K562 (cell line): ENCODE measurements at regions not wholly inside any gene's neighbourhood (a gene's known extent, or its start where the extent isn't known, plus 50 kb on each side); places are given as distances from the start of the nearest gene placed in this dataset.
"Not testable (repeated sequence)": the region's sequence is repeated elsewhere in the genome, so short reads cannot be mapped to it uniquely, and the experiment has no call there.

Experiments
- ATAC-seq: fragments of 200-7000 bp; cut with Tn5 transposase; 3 replicates; pipeline ENCODE4 v1.9.1; 2020; ENCODE audit warnings: moderate library complexity
- BruUV-seq: library from RNA; stranded (reverse); fragments of 400-500 nt; replicated peaks from 2 replicates; lab custom pipeline; 2021; lab: Mats Ljungman, UMichigan
- CTCF ChIA-PET: fragments of 300-600 bp; formaldehyde crosslinking; extraction: SDS; loops from one replicate; lab custom pipeline; 2021; ENCODE audit warnings: low intra/inter-chr PET ratio; lab: Yijun Ruan, JAX
- POLR2A ChIA-PET: fragments of 300-600, 350-650 bp; sonication (Branson Sonifier 250); formaldehyde crosslinking; extraction: SDS; loops from one replicate; lab custom pipeline; 2021; ENCODE audit warnings: antibody characterized with exemption, inconsistent platforms; lab: Yijun Ruan, JAX
- DNase-seq, 4 experiments: peaks; one replicate each; pipeline versions ENCODE4 v3.0.0 to v3.0.0-alpha.2; 2011 to 2018; ENCODE audit warnings: low spot score in 3 of 4, mixed read lengths in 3 of 4; ENCODE audit errors: extremely low read depth in 1 of 4
- FAIRE-seq: peaks from 2 replicates; lab custom pipeline; 2011; peaks lifted over from hg19 to GRCh38; lab: Jason Lieb, UNC
- H2AFZ ChIP-seq: 2 replicates; pipeline ENCODE4 v1.6.0; 2011; ENCODE audit warnings: low read depth, low read length, control low read depth, inconsistent platforms
- H3K27ac ChIP-seq: fragments of 200-600 bp; 3 replicates; pipeline ENCODE4 v1.8.0; 2011; ENCODE audit warnings: low read depth, mild to moderate bottlenecking, control low read depth, inconsistent platforms, low read length, moderate library complexity, mixed read lengths; ENCODE audit errors: extremely low read depth
- H3K27me3 ChIP-seq, 2 experiments: fragments of 300-600 bp in 1 of 2; 2 replicates in 1 of 2; 3 replicates in 1 of 2; pipeline versions ENCODE4 v1.6.0 to v1.8.0; 2011; ENCODE audit warnings: inconsistent platforms in 2 of 2, low read length in 2 of 2, mild to moderate bottlenecking in 1 of 2, mixed read lengths in 1 of 2, moderate library complexity in 1 of 2; ENCODE audit not compliant: control insufficient read depth in 2 of 2, insufficient read depth in 2 of 2
- H3K36me3 ChIP-seq: fragments of 300-600 bp; 3 replicates; pipeline ENCODE4 v1.8.0; 2011; ENCODE audit warnings: mild to moderate bottlenecking, low read length, inconsistent platforms; ENCODE audit not compliant: control insufficient read depth, insufficient read depth
- H3K4me1 ChIP-seq, 2 experiments: fragments of 200-600 bp in 1 of 2; replicated peaks in 1 of 2; 2 replicates in 1 of 2; 3 replicates in 1 of 2; pipeline versions ENCODE4 v1.5.1 to v1.8.0; 2011; ENCODE audit warnings: inconsistent platforms in 2 of 2, low read length in 2 of 2, mild to moderate bottlenecking in 1 of 2, mixed read lengths in 1 of 2, moderate library complexity in 1 of 2; ENCODE audit not compliant: control insufficient read depth in 2 of 2, insufficient read depth in 2 of 2
- H3K4me2 ChIP-seq: 2 replicates; pipeline ENCODE4 v1.6.1; 2011; ENCODE audit warnings: low read length, control low read depth, inconsistent platforms, mixed read lengths; ENCODE audit not compliant: insufficient read depth
- H3K4me3 ChIP-seq: fragments of 200-600 bp; sonication (generic), shearing (Covaris generic); 2 replicates; pipeline ENCODE4 v1.5.1; 2016; ENCODE audit warnings: control low read depth, inconsistent platforms
- H3K79me2 ChIP-seq: fragments of 200-600 bp; 3 replicates; pipeline ENCODE4 v1.8.0; 2011; ENCODE audit warnings: low read length, inconsistent platforms; ENCODE audit not compliant: control insufficient read depth, insufficient read depth
- H3K9ac ChIP-seq, 2 experiments: 2 replicates each; pipeline versions ENCODE4 v1.6.0 to v1.6.1; 2011; ENCODE audit warnings: low read depth in 2 of 2, low read length in 2 of 2, control low read depth in 1 of 2, inconsistent platforms in 1 of 2, mild to moderate bottlenecking in 1 of 2, mixed read lengths in 1 of 2; ENCODE audit not compliant: insufficient read depth in 1 of 2
- H3K9me1 ChIP-seq: one replicate; pipeline ENCODE4 v1.6.0; 2011; ENCODE audit warnings: inconsistent platforms, mild to moderate bottlenecking, low read length, moderate library complexity; ENCODE audit not compliant: control insufficient read depth, insufficient read depth
- H3K9me3 ChIP-seq: replicated peaks from 2 replicates; pipeline ENCODE4 v1.5.1; 2011; ENCODE audit warnings: low read depth, low read length, inconsistent platforms; ENCODE audit not compliant: control insufficient read depth, insufficient read depth
- H4K20me1 ChIP-seq: replicated peaks from 2 replicates; pipeline ENCODE4 v1.6.1; 2011; ENCODE audit warnings: low read length, inconsistent platforms, mixed read lengths; ENCODE audit not compliant: control insufficient read depth, insufficient read depth
- NFIC ChIP-seq: fragments of 450-650 bp; IDR thresholded peaks from 2 replicates; pipeline ENCODE4 v1.6.1; 2017; ENCODE audit warnings: mild to moderate bottlenecking, inconsistent platforms
- WGBS: fragments of 100-300 bp; shearing (Covaris generic); methylation state at CpG from one replicate; pipeline ENCODE4 v1.1.6; 2016; ENCODE audit warnings: low coverage, mixed read lengths; ENCODE audit not compliant: insufficient coverage; ENCODE audit errors: missing lambda C conversion rate; 5-methylcytosine and 5-hydroxymethylcytosine counted together
- in situ Hi-C: fragments of 300-500 bp; cut with MboI; formaldehyde crosslinking; loops from 4 replicates; pipeline ENCODE4 v1.15.0; 2018; ENCODE audit warnings: inconsistent platforms, mixed read lengths
- intact Hi-C: fragments of 100-400 bp; cut with micrococcal nuclease; formaldehyde crosslinking; loops from 2 replicates; pipeline ENCODE4 v1.14.2; 2022

DNA sequence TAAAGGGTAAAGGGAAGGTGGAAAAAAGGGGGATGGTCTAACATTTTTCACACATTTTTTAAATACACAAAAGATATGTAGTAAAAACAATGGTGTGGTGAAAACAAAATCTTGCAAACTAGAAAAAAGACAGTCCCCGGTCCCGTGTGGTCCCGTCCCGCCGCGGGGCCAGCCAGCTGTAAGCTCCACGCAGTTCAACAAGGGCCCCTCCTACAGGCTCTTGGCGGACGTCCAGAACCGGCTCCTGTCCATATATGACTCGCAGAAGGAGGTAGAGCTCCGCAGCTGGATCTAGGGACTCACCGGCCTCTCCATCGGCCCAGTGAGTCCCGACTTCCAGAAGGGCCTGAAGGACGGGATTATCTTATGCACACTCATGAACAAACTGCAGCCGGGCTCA lies 455.1 kb downstream of the TUBA3C start:
- H3K27me3 ChIP-seq, H3K9me3 ChIP-seq, in situ Hi-C loops, ATAC-seq, H3K27ac ChIP-seq, H3K4me3 ChIP-seq, H3K9ac ChIP-seq, POLR2A ChIA-PET, H3K36me3 ChIP-seq, H3K4me2 ChIP-seq, H3K9me1 ChIP-seq, H3K4me1 ChIP-seq, H4K20me1 ChIP-seq, FAIRE-seq, intact Hi-C loops, H2AFZ ChIP-seq, H3K79me2 ChIP-seq, CTCF ChIA-PET, BruUV-seq: not testable (repeated sequence)
- peak in 1 of 4 experiments; percentile 4 for DNase-seq
- WGBS: 3% methylated on average over 10 of the region's 17 CpGs
- TF ChIP-seq NFIC: peak; percentile 62

DNA sequence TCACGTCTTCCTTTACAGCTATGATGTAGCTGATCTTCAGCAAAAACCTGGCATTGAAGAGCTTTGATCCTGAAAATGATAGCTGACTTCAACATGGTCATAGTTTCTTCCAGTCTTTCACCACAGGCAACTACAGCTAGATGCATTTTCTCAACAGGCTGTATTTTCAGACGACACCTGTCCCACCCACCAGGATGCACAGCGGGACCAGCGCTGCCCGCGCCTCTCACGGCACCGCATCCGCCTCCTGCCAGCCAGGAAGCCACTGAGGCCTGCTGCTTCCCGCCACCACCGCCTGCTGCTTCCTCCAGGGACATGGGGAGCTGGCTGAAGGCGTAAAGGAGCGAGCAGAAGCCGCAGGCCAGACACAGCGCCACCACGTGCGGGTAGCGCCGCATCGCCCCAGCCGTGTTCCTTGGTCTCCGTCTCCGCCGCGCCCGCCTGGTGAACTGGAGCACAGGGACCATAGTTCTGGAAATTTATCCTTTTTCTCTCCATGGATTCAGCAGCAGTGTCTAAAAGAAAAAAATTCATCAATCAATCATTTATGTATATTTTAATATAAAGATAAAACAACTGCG lies 456.3 kb downstream of the TUBA3C start:
- H3K4me1 ChIP-seq, H3K9ac ChIP-seq, POLR2A ChIA-PET, H3K4me3 ChIP-seq, H2AFZ ChIP-seq, intact Hi-C loops, in situ Hi-C loops, H3K27ac ChIP-seq, CTCF ChIA-PET, H3K9me3 ChIP-seq, BruUV-seq, H3K27me3 ChIP-seq, H3K9me1 ChIP-seq, DNase-seq, H4K20me1 ChIP-seq, H3K36me3 ChIP-seq, H3K79me2 ChIP-seq, H3K4me2 ChIP-seq: not testable (repeated sequence)
- FAIRE-seq (peak; percentile 69), ATAC-seq (peak; percentile 86)
- WGBS: 22% methylated on average over 2 of the region's 27 CpGs
